ENCODE measurements at regions not wholly inside any gene's neighbourhood (a gene's known extent, or its start where the extent isn't known, plus 50 kb on each side); places are given as distances from the start of the nearest gene placed in this dataset.

- Mint-ChIP-seq H3K9me3 (peaks cover 18% of the 10 kb centered on the region), H3K4me1 (no peaks in the 10 kb centered on the region), H3K27ac (ENCODE audit: unreplicated experiment) (no peak overlapping the region), H3K4me3 (no peak overlapping the region), H3K27me3 (ENCODE audit: low read depth) (no peaks in the 10 kb centered on the region), H3K36me3 (ENCODE audit: low read depth) (peaks cover 47% of the 10 kb centered on the region)
- no peak for TF ChIP-seq CTCF (conservative IDR thresholded peaks at IDR 0.05)
- no peak for DNase-seq (ENCODE audit: low read depth, low spot score)
Observed at GRCh38 chr4:123042095-123042494, 119.7 kb upstream of the NUDT6 start.

- TF ChIP-seq CTCF (conservative IDR thresholded peaks at IDR 0.05) = no peak
- Mint-ChIP-seq H3K36me3 (ENCODE audit: low read depth) (peaks cover 54% of the 10 kb centered on the region), H3K9me3 (peaks cover 24% of the 10 kb centered on the region), H3K27ac (ENCODE audit: unreplicated experiment) (no peak overlapping the region), H3K27me3 (ENCODE audit: low read depth) (no peaks in the 10 kb centered on the region), H3K4me3 (no peak overlapping the region), H3K4me1 (no peaks in the 10 kb centered on the region)
- DNase-seq (ENCODE audit: low read depth, low spot score) = no peak
Observed at GRCh38 chr4:123043013-123043412, 120.6 kb upstream of the NUDT6 start.

GRCh38 chr4:123043793-123044425 is 121.5 kb upstream of the NUDT6 start:
- no peaks in the 10 kb centered on the region for H3K27me3 Mint-ChIP-seq (ENCODE audit: low read depth)
- peaks cover 33% of the 10 kb centered on the region for H3K9me3 Mint-ChIP-seq
- no peak overlapping the region for H3K27ac Mint-ChIP-seq (ENCODE audit: unreplicated experiment)
- H3K4me1 Mint-ChIP-seq = no peaks in the 10 kb centered on the region
- no peak for DNase-seq (ENCODE audit: low read depth, low spot score)
- H3K36me3 Mint-ChIP-seq (ENCODE audit: low read depth) = peaks cover 60% of the 10 kb centered on the region
- H3K4me3 Mint-ChIP-seq = no peak overlapping the region
- TF ChIP-seq CTCF (conservative IDR thresholded peaks at IDR 0.05) = no peak

GRCh38 chr4:123046096-123046495 is 123.7 kb upstream of the NUDT6 start:
- DNase-seq (ENCODE audit: low read depth, low spot score) = no peak
- no peaks in the 10 kb centered on the region for H3K4me1 Mint-ChIP-seq
- no peaks in the 10 kb centered on the region for H3K27me3 Mint-ChIP-seq (ENCODE audit: low read depth)
- H3K4me3 Mint-ChIP-seq = no peak overlapping the region
- H3K9me3 Mint-ChIP-seq = peaks cover 40% of the 10 kb centered on the region
- peaks cover 74% of the 10 kb centered on the region for H3K36me3 Mint-ChIP-seq (ENCODE audit: low read depth)
- no peak for TF ChIP-seq CTCF (conservative IDR thresholded peaks at IDR 0.05)
- H3K27ac Mint-ChIP-seq (ENCODE audit: unreplicated experiment) = no peak overlapping the region

GRCh38 chr4:123050018-123050417 is 127.6 kb upstream of the NUDT6 start:
- TF ChIP-seq CTCF (conservative IDR thresholded peaks at IDR 0.05) = no peak
- no peak overlapping the region for H3K4me3 Mint-ChIP-seq
- H3K4me1 Mint-ChIP-seq = no peaks in the 10 kb centered on the region
- H3K9me3 Mint-ChIP-seq = peaks cover 35% of the 10 kb centered on the region
- no peak for DNase-seq (ENCODE audit: low read depth, low spot score)
- no peaks in the 10 kb centered on the region for H3K27me3 Mint-ChIP-seq (ENCODE audit: low read depth)
- H3K36me3 Mint-ChIP-seq (ENCODE audit: low read depth) = peaks cover 75% of the 10 kb centered on the region
- H3K27ac Mint-ChIP-seq (ENCODE audit: unreplicated experiment) = no peak overlapping the region
